HG02943 (cell line): ENCODE measurements at regions not wholly inside any gene's neighbourhood (a gene's known extent, or its start where the extent isn't known, plus 50 kb on each side); places are given as distances from the start of the nearest gene placed in this dataset.

Experiments used
- ATAC-seq: cut with Tn5 transposase; IDR thresholded peaks from one replicate; pipeline ENCODE4 v1.9.1; 2021; ENCODE audit warnings: mild to moderate bottlenecking, low read depth, moderate library complexity; ENCODE audit not compliant: unreplicated experiment

DNA sequence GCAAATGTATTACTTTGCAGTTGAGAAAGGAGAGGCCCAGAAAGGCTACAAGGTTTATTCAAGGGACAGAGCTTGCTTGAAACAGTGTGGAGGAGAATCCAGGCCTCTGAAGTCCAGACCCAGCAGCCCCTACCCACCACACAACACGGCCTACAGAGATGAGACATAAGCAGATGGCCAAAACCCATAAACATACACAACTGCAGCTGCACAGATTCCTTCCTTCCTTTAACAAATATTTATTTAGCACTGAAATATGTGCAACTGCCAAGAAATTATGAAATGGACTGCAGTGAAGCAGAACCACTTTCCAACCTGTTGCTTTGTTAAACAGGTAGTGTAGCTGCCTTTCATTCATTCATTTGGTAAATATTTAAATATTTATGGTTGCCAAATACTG is 122.3 kb downstream of the SPATA19 start:
- no peak for ATAC-seq

DNA sequence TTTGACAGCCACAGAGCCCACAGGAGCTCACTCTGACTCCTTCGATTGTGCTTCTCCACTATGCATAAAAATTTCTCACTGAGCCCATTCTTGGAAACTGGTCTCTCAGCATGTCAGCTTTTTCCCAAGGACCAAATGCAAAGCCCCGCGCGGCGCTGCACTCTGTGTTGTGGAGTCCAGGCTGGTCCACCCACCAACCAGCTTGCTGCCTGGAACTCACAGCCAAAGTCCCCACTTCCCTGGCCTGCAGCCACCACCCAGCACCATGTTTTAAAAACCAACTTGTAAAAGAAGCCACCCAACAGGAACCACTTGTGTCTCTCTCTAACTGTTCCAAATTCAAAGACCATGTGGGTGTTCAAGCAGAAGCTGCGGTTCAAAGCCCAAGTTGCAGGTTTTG is 124.4 kb downstream of the SPATA19 start:
- ATAC-seq = no peak

DNA sequence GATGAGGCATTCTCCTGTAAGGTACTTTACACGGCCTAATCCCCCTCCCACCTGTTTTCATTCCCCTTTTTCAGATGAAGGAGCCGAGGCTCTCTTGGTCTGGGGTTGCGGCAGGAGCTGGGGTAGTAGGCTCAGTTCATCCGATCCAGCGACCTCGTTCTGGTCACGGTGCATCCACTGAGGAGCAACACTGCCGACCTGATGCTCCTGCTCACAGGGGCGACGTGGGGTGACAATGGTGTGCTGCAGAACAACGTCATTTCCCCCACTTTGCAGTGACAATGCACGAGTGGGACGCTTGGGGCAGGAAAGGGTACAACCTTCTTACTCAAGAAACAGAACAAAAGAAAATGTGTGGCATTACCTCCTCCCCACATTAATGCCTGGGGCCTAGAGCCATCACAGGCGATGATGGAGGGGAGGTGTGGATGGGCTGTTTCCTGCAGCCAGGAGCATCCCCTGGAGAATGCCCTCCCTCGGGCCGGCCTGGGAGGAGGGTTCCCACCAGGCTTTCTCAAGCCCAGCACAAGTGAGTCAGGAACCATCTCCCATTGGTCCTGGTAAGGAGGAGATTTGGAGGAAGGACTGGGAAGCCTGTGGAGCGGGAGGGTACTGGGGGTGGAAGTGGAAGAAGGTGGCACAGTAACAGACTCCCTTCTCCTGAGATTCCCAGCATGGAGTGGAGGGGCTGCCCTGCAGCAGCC is 125.6 kb downstream of the SPATA19 start:
- no peak for ATAC-seq

DNA sequence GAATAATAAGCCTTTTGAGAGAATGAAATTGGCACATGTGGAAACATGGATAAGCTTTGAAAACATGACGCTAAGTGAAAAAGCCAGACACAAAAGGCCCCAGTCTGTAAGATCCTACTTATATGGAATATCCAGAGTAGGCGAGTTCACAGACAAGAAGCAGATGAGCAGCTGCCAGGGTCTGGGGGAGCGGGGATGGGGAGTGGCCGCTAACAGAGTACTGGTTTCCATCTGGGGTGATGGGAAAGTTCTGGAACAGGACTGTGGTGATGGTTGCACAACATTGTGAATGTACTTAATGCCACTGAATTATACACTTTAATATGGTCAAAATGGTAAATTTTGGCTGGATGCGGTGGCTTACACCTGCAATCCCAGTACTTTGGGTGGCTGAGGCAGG is 126.5 kb downstream of the SPATA19 start:
- no peak for ATAC-seq

DNA sequence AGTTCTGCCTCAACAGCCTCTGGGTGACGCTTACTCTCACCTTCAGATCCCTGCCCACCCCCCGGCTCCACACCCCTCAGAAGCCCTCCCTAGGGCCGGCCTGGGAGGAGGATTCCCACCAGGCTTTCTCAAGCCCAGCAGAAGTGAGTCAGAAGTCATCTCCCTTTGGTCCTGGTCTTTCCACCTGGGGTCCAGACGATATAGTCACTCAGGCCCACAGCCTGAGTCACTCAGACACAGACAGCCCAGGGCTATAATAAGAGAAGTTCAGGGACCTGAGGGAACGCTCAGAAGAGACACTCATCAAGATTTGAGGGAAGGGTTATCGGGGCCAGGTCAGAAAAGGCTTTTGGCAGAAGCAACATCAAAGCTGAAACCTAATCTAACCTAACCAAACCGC is 127.1 kb downstream of the SPATA19 start:
- ATAC-seq = no peak

DNA sequence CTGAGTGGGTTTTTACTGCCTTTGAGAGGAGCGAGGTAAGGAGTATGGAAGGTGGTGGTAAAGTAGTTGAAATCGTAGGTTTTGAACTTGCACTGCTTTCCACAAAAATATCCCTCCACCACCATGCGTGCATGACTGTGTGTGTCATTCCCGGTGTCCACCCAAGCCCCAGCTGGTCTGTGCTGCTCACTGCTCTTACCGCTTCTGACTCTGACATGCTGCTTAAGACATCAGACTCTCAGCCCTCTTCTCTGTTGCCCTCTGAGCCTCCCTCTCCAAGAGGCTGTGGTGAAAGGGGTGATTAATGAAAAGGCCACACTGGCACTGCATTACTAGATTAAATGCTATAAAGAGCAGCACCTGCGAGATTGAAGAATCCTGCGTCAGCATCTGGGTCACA is 128.7 kb downstream of the SPATA19 start:
- no peak for ATAC-seq

DNA sequence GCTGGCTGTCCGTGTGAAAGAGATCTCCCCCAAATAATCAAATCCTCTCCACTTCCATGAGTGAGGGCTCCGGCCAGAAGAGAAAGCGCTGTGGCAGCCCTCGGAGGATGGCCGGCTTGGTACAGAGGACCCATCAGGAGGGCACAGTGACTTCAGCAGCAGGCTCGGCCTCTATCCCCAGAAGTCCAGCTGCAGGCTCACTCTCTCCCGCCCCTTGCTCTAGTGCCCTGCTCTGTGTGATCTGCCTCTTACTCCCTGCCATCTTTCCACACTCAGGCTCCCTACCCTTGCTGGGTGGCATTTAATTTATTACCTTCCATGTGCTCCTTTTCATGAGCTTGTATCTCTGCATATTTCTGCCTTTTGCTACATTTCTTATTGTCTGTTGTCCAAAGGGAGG is 129.7 kb downstream of the SPATA19 start:
- ATAC-seq = no peak

DNA sequence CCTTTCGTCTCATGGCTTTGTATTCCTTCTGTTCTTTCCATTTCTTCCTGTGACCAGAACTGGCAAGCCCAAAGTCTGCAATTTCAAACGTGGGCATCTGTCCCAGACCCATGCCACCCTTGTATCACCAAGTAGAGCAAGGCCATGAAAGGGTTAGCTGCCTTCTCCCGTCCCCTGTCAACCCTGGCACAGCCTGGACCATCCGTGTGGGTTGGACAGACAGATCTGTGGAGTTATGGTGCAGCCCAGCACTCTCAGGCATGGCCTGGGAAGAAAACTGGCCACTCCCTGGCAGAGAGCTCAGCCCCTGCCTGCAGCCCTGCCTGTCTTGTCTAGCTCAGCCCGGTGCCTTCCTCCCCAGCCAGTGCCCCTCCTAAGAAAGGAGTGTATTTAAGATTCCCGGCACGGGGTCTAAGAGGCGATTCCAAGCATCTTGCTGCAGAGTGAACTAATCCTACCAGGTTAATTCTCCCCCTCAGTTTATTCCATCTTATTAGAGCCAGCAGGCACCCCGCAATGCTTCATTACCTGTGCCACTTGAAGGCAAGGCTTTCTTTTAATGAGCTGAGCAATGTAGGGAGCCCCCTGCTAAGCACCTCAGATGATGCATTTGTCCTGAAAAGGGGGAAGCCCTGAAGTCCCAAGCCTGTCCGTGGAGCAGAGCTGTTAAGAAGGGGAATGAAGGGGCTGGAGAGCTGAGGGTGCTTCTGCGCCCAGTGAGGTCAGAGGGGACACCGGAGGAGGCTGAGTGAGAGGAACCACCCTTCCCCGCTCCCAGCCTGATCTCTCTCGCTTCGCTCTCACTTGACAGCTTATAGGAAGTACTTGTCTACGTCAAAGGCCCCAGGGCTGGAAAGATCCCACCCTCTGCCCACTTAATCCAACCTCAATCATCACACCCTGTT is 130.6 kb downstream of the SPATA19 start:
- ATAC-seq = no peak

DNA sequence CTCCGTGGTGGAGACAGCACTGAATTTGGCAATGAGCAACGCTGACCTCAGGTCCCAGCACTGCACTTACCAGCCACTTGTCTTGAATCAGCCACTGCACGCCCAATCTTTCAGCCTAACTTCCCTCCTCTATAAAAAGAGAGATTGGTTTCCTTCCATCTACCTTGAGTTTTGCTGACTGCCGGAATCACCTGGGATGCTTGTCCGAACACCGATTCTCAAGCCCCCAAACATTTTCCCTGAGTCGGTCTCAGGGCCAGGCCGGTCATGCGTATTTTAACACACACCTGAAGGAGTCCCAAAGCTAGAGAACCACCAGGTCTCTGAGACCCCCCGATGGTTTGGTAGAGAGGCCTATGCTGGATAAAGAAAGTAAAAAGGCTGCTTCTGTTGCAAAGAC is 131.5 kb downstream of the SPATA19 start:
- ATAC-seq = no peak

DNA sequence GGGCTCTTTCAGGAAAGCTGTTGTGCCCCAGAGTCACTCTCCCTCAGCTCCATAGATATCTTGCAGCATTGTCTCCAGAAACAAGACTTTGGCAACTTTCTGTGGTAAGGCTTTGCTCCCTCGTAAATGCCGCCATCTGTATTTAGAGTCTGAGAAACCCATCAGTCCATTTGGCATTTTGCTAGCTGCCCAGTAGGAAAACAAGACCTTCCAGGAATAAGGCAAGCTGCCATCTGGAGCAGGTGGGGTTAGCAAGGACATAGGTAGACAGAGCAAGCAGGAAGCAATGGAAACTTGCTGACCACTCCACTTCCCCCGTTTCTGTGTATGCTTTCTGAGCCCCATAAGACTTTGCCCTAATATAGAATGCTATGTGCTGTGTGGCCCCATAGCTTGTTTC is 131.9 kb downstream of the SPATA19 start:
- no peak for ATAC-seq

DNA sequence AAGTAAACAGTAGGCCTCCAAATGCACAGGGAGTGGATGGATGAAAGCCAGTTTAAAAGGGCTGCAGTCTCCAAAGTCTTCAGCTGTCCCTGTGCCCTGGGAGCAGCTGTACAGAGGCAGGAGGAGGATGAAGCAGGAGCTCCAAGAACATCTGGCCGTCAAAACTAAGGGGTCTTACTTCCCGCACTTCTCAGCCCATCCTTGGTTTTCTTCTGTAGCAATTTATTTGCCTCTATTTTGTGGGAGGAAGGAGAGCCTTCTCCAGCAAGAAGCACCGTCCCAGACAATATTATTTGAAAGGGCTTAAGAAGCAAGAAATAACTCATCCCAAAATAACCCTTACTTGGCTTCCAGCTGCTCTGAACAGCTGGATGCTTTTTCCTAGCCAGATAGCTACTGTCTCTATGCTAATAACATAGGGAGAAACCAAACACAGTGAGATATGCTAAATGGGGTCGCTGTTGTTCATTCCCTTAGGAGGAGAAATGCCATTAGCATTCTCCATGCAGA is 133.2 kb downstream of the SPATA19 start:
- ATAC-seq = no peak

DNA sequence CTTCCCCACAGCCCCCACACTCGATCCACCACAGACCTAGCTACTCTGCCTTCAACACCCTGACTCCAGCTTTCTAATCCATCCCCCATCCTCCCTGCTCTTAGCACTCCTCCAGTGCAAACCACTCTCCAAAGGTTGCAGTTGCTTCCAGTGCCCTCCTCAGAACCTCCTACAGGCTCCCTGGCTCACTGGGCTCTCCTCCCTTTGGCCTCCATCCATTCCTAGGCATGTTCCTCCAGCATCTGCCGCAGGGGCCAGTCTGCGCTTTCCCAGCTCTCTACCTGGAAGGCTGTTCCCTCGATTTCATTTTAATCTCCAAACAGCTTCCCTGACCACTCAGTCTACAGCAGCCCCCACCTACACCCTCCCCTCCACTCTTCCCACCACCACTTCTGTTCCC is 133.8 kb downstream of the SPATA19 start:
- ATAC-seq = no peak

DNA sequence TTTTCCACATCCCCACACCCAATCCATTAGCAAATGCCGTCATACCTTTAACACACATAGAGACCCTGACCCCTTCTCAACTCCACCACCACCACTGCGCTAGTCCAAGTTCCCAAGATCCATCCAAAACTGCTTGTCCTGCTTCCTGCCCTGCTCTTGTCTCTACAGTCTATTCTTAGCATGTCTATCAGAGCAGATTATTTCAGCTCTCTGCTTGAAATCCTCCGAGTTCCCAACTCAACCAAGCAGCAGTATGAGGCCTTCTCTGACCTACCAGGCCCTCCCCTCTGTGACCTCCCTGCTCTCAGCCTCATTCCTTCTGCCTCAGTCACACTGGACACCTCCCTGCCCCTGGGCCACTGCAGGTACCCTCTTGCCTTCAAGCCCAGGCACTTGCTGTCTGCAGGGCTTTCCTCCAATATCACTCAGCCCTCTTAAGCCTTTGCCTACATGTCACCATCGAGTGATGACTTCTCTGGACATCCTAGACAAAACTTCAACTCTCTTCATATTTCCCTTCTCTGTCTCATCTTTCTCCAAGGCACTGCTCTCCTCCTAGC is 134.6 kb downstream of the SPATA19 start:
- ATAC-seq = no peak

DNA sequence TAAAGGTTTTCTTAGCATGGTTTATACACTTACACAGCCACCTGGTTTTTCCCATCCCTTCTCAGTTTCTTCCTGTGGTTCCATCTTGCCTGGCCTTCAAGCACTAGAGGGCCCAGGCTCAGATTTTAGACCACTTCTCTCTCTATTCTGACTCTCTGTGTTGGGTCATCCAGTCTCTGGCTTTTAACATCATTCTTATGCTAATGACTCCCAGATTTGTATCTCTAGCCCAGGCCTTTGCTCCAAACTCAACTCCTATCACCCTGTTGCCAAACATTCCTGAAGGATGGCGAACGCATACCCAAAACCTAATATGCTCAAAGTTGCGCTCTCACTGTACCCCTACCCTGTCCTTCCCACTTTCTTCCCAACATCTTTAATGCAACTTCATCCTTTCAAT is 135.1 kb downstream of the SPATA19 start:
- ATAC-seq = no peak

DNA sequence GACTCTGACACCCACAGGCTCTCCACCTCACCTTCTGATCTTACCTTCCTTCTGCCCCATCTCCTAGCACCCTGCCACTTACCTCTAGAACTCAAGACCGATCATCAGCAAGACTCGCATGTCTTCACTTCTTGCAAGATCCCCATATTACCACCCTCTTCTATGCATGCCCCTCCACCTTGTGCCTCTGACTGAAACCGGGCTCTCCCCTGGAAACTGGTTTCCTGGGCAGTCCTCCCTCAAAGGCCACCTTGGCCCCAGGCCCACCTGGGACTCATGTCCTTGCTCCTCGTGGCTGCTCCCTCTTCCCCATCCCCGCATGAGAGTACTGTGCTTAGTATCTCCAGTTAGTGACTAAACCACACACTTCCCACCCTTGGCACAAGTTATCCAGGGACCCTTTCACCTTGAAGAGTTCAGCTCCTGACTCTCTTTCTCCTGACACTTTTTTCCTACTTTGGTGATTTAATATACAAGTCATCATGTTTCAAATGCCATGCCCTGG is 136.7 kb downstream of the SPATA19 start:
- ATAC-seq = no peak

DNA sequence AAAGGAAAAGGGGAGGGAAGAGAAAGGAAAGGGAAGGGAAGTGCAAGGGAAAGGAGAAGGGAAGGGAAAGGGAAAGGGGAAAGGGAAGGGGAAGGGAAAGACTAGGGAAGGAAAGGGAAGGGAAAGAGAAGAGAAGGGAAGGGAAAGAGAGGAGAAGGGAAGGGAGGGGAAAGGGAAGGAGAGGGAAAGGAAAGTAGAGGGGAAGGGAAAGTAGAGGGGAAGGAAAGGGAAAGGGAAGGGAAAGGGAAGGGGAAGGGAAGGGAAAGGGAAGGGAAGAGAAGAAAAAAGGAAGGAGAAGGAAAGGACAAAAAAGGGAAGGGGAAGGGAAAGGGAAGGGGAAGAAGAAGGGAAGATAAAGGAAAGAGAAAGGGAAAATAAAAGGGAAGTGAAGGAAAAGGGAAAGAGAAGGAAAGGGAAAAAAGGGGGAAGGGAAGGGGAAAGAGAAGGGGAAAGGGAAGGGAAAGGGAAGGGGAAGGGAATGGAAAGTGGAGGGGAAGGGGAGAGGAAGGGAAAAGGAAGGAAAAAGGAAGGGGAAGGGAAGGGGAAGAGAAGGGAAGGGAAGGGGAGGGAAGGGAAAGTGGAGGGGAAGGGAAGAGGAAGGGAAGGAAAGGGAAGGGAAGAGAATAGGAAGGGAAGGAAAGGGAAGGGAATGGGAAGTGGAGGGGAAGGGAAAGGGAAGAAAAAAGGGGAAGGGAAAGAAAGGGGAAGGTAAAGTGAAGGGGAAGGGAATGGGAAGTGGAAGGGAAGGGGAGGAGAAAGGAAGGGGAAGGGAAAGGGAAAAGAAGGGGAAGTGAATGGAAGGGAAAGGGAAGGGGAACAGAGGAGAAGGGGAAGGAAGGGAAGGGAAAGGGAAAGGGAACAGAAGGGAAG is 138.2 kb downstream of the SPATA19 start:
- ATAC-seq = no peak

DNA sequence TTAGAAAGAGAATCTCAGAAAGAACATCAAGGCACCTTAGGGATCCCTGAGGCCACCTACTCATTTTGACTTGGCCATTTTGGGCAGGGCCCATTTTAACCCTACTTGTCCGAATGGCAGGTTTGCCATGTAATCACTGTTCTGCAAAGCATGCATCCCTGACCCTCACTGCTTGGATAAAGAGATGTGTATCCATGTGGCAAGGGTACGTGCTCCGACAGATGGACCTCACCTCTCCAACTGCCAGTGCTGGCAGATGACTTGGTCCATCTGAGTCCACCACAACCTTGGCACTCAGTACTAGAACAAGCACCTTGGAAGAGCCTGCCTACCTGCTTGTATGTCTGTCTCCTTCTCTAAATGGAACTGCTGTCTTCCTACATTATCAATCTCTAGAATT is 139.4 kb downstream of the SPATA19 start:
- ATAC-seq = no peak

DNA sequence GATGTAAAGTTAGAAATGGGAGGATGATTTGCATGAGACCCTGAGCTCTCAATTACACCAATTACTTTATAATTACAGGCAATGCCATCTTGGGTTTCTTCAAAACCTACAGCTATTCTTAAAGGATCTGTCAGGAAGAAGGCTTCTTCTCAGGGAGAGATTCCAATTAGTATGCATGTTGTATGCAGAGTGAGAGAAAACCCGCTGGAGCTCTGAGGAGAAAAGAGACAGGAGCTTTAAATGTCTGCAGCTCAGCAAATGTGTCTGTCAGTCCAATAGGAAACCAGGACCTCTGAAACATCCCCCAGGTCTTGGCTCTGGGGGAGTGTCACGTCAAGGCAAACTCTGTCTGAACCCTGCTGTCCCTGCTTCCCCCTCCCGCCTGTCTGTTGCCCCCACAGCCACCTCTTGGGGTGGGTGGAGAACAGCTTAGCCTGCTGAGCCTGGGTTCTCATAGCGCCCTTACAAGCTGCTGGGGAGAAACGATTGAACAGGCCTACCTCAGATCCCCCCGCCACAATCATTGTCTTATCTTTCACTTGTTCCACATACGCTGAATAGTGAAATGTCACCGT is 140.2 kb downstream of the SPATA19 start:
- ATAC-seq = no peak

DNA sequence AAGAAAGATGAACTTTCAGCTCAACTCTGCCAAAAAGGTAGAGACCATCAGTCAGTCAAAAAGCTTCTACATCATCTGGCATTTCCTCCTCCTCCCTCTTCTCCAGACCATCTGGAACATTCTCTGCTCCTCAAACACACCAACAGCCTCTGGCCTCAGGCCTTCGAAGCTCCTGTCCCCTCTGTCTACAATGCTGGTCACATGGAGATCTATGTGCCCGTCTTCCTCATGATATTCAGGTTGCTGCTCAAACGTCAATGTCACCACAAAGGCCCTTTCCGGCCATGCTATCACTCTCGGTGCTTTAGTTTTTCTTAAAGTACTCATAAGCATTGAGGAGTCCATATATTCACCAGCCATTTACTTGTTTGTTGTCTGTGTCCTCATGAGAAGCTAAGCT is 146.2 kb downstream of the SPATA19 start:
- no peak for ATAC-seq

DNA sequence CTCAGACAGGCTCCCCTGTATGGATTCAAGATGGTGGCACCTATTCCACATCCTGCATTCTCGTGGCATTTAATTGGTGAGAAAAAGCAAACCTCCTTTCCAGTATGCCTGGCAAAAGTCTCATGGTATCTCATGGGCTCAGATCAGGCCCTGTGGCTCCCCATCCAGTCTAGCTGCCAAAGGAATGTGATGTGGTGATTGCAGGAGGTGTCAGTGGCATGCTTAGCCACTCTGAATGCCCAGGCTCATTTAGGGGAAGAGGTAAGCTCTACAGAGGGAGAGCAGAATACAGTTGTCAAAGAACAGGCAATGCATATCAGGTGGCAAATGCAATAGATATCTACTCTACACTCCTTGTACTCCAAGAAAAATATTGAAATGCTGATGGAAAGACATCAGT is 146.7 kb downstream of the SPATA19 start:
- ATAC-seq = no peak
